MG63 (cell line): ENCODE measurements at regions not wholly inside any gene's neighbourhood (a gene's known extent, or its start where the extent isn't known, plus 50 kb on each side); places are given as distances from the start of the nearest gene placed in this dataset.

ENCODE experiments used
- DNase-seq: peaks from one replicate; pipeline ENCODE4 v3.0.0-alpha.2; 2020
- H3K27me3 ChIP-seq: fragments of 250-450 bp; sonication (Bioruptor Pico); 2 replicates; pipeline ENCODE4 v1.5.1; 2020; ENCODE audit warnings: mild to moderate bottlenecking, moderate library complexity
- H3K36me3 ChIP-seq: fragments of 250-450 bp; sonication (Bioruptor Pico); 2 replicates; pipeline ENCODE4 v1.5.1; 2020; ENCODE audit warnings: mild to moderate bottlenecking, moderate library complexity
- H3K4me3 ChIP-seq: fragments of 250-450 bp; sonication (Bioruptor Pico); 2 replicates; pipeline ENCODE4 v1.5.1; 2020; ENCODE audit warnings: mild to moderate bottlenecking, moderate library complexity
- H3K9me3 ChIP-seq: fragments of 250-450 bp; sonication (Bioruptor Pico); 2 replicates; pipeline ENCODE4 v1.5.1; 2020; ENCODE audit warnings: mild to moderate bottlenecking, moderate library complexity

GRCh38 chr19:30315159-30315558, 57.0 kb upstream of the ZNF536 start:
- no peak overlapping the region for H3K4me3 ChIP-seq
- no peaks in the 10 kb centered on the region for H3K27me3 ChIP-seq
- H3K9me3 ChIP-seq, result no peaks in the 10 kb centered on the region
- H3K36me3 ChIP-seq, result no peaks in the 10 kb centered on the region
- DNase-seq, result no peak

- no peak for DNase-seq
- Histone ChIP-seq H3K27me3 (no peaks in the 10 kb centered on the region), H3K4me3 (no peak overlapping the region), H3K9me3 (no peaks in the 10 kb centered on the region), H3K36me3 (no peaks in the 10 kb centered on the region)
Measured at GRCh38 chr19:30316000-30316491, 56.1 kb upstream of the ZNF536 start.

GRCh38 chr19:30316560-30317106, 55.6 kb upstream of the ZNF536 start:
- Histone ChIP-seq H3K36me3 (no peaks in the 10 kb centered on the region), H3K4me3 (no peak overlapping the region), H3K9me3 (no peaks in the 10 kb centered on the region), H3K27me3 (no peaks in the 10 kb centered on the region)
- no peak for DNase-seq

GRCh38 chr19:30317403-30317802, 54.8 kb upstream of the ZNF536 start:
- Histone ChIP-seq H3K4me3 (no peak overlapping the region), H3K36me3 (no peaks in the 10 kb centered on the region), H3K9me3 (no peaks in the 10 kb centered on the region), H3K27me3 (no peaks in the 10 kb centered on the region)
- no peak for DNase-seq

- no peaks in the 10 kb centered on the region for H3K36me3 ChIP-seq
- H3K4me3 ChIP-seq, result no peak overlapping the region
- DNase-seq, result no peak
- H3K27me3 ChIP-seq, result no peaks in the 10 kb centered on the region
- no peaks in the 10 kb centered on the region for H3K9me3 ChIP-seq
Measured at GRCh38 chr19:30318261-30318660, 53.9 kb upstream of the ZNF536 start.

GRCh38 chr19:30318936-30319335, 53.2 kb upstream of the ZNF536 start:
- Histone ChIP-seq H3K36me3 (no peaks in the 10 kb centered on the region), H3K27me3 (no peaks in the 10 kb centered on the region), H3K4me3 (no peak overlapping the region), H3K9me3 (no peaks in the 10 kb centered on the region)
- DNase-seq, result no peak

- no peaks in the 10 kb centered on the region for H3K9me3 ChIP-seq
- no peak for DNase-seq
- H3K27me3 ChIP-seq, result no peaks in the 10 kb centered on the region
- H3K4me3 ChIP-seq, result no peak overlapping the region
- no peaks in the 10 kb centered on the region for H3K36me3 ChIP-seq
Measured at GRCh38 chr19:30319411-30319810, 52.8 kb upstream of the ZNF536 start.

GRCh38 chr19:30319876-30320275, 52.3 kb upstream of the ZNF536 start:
- no peak overlapping the region for H3K4me3 ChIP-seq
- no peaks in the 10 kb centered on the region for H3K9me3 ChIP-seq
- H3K27me3 ChIP-seq, result no peaks in the 10 kb centered on the region
- DNase-seq, result no peak
- no peaks in the 10 kb centered on the region for H3K36me3 ChIP-seq

- DNase-seq, result no peak
- Histone ChIP-seq H3K9me3 (no peaks in the 10 kb centered on the region), H3K36me3 (no peaks in the 10 kb centered on the region), H3K27me3 (no peaks in the 10 kb centered on the region), H3K4me3 (no peak overlapping the region)
Measured at GRCh38 chr19:30320466-30320865, 51.7 kb upstream of the ZNF536 start.

- Histone ChIP-seq H3K4me3 (no peak overlapping the region), H3K9me3 (no peaks in the 10 kb centered on the region), H3K36me3 (no peaks in the 10 kb centered on the region), H3K27me3 (no peaks in the 10 kb centered on the region)
- DNase-seq, result no peak
Measured at GRCh38 chr19:30320916-30321315, 51.3 kb upstream of the ZNF536 start.
